Testis (tissue), 2 donors: ENCODE measurements at regions not wholly inside any gene's neighbourhood (a gene's known extent, or its start where the extent isn't known, plus 50 kb on each side); places are given as distances from the start of the nearest gene placed in this dataset.

Experiments
- DNase-seq: peaks from one replicate; pipeline ENCODE4 v3.0.0-alpha.2; 2019
- H3K27ac ChIP-seq, 2 donors: fragments of 200-600 bp; sonication (generic); one replicate each; pipeline ENCODE4 v1.5.1; 2019
- H3K27me3 ChIP-seq: fragments of 200-600 bp; sonication (generic); one replicate; pipeline ENCODE4 v1.5.1; 2019
- H3K36me3 ChIP-seq: fragments of 200-600 bp; sonication (generic); one replicate; pipeline ENCODE4 v1.5.1; 2017; ENCODE audit warnings: low read depth; ENCODE audit errors: missing control alignments
- H3K4me1 ChIP-seq: fragments of 200-600 bp; sonication (generic); one replicate; pipeline ENCODE4 v1.5.1; 2019
- H3K4me3 ChIP-seq, 2 donors: fragments of 200-600 bp; sonication (generic); one replicate each; pipeline ENCODE4 v1.5.1; 2017 to 2019
- H3K9me3 ChIP-seq: fragments of 200-600 bp; sonication (generic); one replicate; pipeline ENCODE4 v1.5.1; 2017
- POLR2A ChIP-seq: fragments of 450-650 bp; IDR thresholded peaks from one replicate; pipeline ENCODE4 v1.6.1; 2017; ENCODE audit warnings: antibody characterized with exemption, mild to moderate bottlenecking, moderate library complexity
- WGBS, 2 donors: methylation state at CpG; one replicate each; pipeline ENCODE4 v1.1.5; 2018; 5-methylcytosine and 5-hydroxymethylcytosine counted together
- intact Hi-C: fragments of 100-400 bp; cut with DNase I; formaldehyde crosslinking; loops from one replicate; pipeline ENCODE4 v1.15.1; 2023; ENCODE audit warnings: low total_unique reads
- TF ChIP-seq, protein P1 (sequence below), 3 experiments: fragments of 450-650 bp in 2 of 3; fragments of 200-600 bp in 1 of 3; sonication (generic) in 1 of 3; IDR thresholded peaks; one replicate each; pipeline ENCODE4 v1.5.1; 2016 to 2019; ENCODE audit warnings: antibody characterized with exemption in 3 of 3, mild to moderate bottlenecking in 2 of 3, moderate library complexity in 1 of 3

DNA sequence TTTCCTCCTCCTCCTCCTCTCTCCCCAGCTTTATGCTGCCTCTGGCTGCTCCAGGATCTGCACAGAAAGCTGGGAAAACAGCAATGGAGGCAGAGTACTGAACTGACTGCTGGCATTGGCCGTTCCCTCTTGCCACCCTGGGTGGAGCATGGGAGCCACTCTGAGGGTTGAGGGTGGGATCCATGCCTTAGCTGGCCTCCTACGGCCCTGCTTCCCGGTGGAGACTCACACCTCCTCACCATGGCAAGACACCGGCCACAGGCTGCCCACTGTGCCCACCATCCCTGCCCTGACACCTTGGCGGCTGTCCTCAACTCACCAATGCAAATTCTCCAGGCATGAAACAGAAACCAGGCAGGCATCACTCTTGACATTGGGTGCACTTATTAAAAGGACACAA is 832.3 kb upstream of the ID2 start:
- intact Hi-C loops: no loop called here
- 88 to 100% methylated on average over 5 of the region's 5 CpGs for WGBS, 2 donors

DNA sequence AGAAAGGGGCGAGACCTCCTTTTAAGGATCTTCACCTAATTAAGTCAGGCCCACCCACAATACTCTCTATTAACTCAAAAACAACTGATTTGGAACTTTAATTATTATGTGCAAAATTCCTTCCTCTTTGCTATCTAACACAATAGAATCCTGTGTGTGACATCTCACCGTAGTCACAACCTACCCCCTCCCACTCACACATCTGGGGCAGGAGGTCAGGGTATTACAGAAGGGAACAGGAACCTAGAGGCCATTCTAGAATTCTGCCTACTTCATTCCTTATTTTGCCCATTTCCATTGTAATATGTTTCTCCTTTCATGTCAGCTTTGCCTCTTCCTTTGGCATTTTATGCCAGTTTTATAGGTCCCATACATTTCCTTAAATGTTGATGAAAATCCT is 829.3 kb upstream of the ID2 start:
- 45 to 65% methylated on average over 2 of the region's 2 CpGs for WGBS, 2 donors
- no peaks in the 10 kb centered on the region for H3K9me3 ChIP-seq
- no peak overlapping the region for H3K27ac ChIP-seq
- DNase-seq: no peak
- H3K4me3 ChIP-seq: no peak overlapping the region
- intact Hi-C loops: no loop called here
- H3K27me3 ChIP-seq: no peaks in the 10 kb centered on the region
- TF ChIP-seq, protein P1, sequence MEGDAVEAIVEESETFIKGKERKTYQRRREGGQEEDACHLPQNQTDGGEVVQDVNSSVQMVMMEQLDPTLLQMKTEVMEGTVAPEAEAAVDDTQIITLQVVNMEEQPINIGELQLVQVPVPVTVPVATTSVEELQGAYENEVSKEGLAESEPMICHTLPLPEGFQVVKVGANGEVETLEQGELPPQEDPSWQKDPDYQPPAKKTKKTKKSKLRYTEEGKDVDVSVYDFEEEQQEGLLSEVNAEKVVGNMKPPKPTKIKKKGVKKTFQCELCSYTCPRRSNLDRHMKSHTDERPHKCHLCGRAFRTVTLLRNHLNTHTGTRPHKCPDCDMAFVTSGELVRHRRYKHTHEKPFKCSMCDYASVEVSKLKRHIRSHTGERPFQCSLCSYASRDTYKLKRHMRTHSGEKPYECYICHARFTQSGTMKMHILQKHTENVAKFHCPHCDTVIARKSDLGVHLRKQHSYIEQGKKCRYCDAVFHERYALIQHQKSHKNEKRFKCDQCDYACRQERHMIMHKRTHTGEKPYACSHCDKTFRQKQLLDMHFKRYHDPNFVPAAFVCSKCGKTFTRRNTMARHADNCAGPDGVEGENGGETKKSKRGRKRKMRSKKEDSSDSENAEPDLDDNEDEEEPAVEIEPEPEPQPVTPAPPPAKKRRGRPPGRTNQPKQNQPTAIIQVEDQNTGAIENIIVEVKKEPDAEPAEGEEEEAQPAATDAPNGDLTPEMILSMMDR (IDR thresholded peaks at IDR 0.05): no peak
- no peak for TF ChIP-seq POLR2A
- H3K36me3 ChIP-seq: no peaks in the 10 kb centered on the region
- H3K4me1 ChIP-seq: peaks cover 5% of the 10 kb centered on the region

More for the DNA sequence above, 832.3 kb upstream of the ID2 start:
- no peaks in the 10 kb centered on the region for H3K9me3 ChIP-seq
- no peaks in the 10 kb centered on the region for H3K36me3 ChIP-seq
- no peak for DNase-seq
- H3K4me1 ChIP-seq: peaks cover 5% of the 10 kb centered on the region
- no peak overlapping the region for H3K27ac ChIP-seq
- TF ChIP-seq, protein P1 (IDR thresholded peaks at IDR 0.05): no peak
- TF ChIP-seq POLR2A: no peak
- H3K27me3 ChIP-seq: no peaks in the 10 kb centered on the region
- H3K4me3 ChIP-seq: no peak overlapping the region

DNA sequence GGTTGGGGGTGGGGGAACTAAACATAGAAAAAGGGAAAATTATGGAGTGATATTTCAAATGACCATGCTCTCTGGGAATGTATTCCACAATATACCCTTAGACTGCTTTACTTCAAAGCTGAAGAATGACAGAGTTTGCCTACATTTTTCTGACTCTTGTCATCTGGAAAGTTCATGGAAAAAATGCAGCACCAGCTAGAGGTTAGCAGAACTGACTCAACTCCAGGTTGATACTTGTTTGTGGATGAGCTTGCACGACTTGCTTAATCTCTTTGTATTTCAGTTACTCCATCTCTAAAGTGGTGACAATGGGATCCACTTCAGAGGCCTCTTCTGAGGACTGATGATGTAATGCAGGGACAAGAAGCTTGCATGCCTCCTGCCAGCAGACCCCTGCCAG is 824.0 kb upstream of the ID2 start:
- H3K4me1 ChIP-seq: no peaks in the 10 kb centered on the region
- TF ChIP-seq POLR2A: no peak
- TF ChIP-seq, protein P1 (IDR thresholded peaks at IDR 0.05): no peak
- H3K36me3 ChIP-seq: no peaks in the 10 kb centered on the region
- 68 to 88% methylated on average over 1 of the region's 1 CpG for WGBS, 2 donors
- intact Hi-C loops: no loop called here
- no peak overlapping the region for H3K27ac ChIP-seq
- H3K27me3 ChIP-seq: no peaks in the 10 kb centered on the region
- H3K9me3 ChIP-seq: no peaks in the 10 kb centered on the region
- DNase-seq: no peak
- H3K4me3 ChIP-seq: no peak overlapping the region

DNA sequence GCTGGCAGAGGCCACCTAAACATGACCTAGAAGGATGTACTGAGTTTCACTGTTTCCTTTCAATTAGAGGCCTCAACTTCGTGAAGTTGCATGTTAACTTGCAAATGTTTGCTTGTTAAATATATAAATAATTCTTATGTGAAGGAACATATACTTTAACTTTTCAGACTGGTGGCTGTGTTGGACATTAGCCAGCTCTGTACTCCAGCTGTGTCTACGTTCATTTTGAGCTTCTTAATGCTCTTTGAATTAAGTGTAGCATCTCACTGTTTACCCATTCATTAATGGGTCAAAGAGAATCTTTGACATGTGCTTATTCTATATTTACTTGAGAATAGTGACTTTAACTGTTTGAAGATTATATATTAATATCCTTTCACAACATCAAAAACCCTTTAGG is 823.2 kb upstream of the ID2 start:
- DNase-seq: no peak
- TF ChIP-seq POLR2A: no peak
- TF ChIP-seq, protein P1 (IDR thresholded peaks at IDR 0.05): no peak
- Histone ChIP-seq H3K27ac (no peak overlapping the region), H3K4me3 (no peak overlapping the region), H3K4me1 (no peaks in the 10 kb centered on the region), H3K9me3 (no peaks in the 10 kb centered on the region), H3K36me3 (no peaks in the 10 kb centered on the region), H3K27me3 (no peaks in the 10 kb centered on the region)
- intact Hi-C loops: no loop called here
- 69 to 73% methylated on average over 2 of the region's 2 CpGs for WGBS, 2 donors

DNA sequence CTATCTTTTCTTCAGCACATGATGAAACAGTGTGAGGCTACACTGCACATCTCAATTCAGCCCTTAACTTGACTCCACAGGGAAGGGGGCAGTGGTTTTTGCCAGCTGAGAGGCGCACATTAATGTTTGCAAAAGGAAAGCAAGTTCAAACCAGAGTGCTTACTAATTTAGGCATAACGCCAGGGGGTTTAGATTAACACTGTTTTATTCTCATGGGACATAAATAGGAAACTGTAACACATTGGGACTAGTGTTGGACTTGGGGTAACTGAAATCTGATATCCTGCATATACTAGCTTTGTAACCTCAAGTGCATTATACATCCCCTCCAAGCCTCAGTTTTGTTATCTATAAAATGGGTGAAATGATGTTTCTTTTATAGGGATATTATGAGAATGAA is 821.2 kb upstream of the ID2 start:
- TF ChIP-seq, protein P1 (IDR thresholded peaks at IDR 0.05): no peak
- no peak for TF ChIP-seq POLR2A
- intact Hi-C loops: no loop called here
- H3K4me3 ChIP-seq: no peak overlapping the region
- 80 to 92% methylated on average over 2 of the region's 2 CpGs for WGBS, 2 donors
- H3K9me3 ChIP-seq: no peaks in the 10 kb centered on the region
- H3K27me3 ChIP-seq: no peaks in the 10 kb centered on the region
- no peak overlapping the region for H3K27ac ChIP-seq
- no peaks in the 10 kb centered on the region for H3K36me3 ChIP-seq
- DNase-seq: no peak
- H3K4me1 ChIP-seq: no peaks in the 10 kb centered on the region
